Forelimb muscle (tissue), 1 donor: ENCODE measurements at regions not wholly inside any gene's neighbourhood (a gene's known extent, or its start where the extent isn't known, plus 50 kb on each side); places are given as distances from the start of the nearest gene placed in this dataset.

ENCODE experiments used
- DNase-seq: peaks from one replicate; pipeline ENCODE4 v3.0.0-alpha.2; 2013; ENCODE audit warnings: low read depth

DNA sequence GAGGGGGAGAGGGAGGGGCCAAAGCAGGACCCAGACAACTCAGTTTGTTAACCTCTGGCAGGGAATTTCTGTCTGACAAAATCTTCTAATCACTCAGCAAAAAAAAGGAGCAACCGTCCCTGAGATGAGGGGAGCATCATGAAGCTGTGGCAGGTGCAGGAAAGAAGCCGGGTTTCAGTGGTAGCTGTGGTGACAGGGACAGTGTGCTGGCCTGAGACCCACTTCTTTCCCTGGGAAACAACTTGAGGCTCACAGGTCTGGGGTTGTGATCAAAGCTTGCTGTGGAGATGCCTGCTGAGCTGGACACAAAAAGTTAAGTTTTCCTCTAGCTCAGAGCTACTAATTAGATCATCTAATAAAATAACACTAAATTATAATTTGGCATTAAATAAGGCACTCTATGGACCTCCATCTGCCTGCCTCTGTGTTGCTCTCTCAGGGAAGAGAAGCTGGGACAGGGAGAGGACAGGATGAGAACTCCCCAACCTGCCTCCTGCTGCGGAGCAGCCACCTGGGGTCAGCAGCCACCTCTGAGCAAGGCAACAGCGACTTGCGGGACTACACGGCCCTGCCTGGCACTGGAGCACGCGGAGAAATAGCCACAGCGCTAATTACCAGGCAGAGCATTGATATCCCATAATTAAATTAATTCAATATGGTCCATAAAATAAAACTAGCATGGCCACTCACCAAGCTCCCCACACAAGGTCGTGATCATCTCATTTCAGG, 104.6 kb upstream of the TEX51 start:
- DNase-seq = no peak

DNA sequence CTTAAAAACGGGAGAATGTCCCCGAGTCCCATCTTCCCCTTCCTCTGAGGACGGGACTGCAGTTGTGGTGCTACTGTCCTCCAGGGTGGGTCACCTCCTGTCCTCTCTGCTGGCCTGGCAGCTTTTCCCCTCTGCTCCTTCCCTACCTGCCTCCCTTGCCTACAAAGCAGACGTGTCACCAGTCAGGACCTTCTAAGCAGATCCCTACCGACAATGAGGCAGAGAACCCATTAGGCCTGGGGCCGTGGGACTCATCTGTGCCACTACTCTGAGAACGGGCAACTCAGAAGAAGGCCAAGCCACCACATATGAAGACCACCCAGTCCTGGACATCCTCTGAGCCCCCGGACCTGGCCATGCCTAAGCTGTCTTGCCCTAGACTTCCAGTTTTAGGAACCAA, 103.0 kb upstream of the TEX51 start:
- DNase-seq = no peak

DNA sequence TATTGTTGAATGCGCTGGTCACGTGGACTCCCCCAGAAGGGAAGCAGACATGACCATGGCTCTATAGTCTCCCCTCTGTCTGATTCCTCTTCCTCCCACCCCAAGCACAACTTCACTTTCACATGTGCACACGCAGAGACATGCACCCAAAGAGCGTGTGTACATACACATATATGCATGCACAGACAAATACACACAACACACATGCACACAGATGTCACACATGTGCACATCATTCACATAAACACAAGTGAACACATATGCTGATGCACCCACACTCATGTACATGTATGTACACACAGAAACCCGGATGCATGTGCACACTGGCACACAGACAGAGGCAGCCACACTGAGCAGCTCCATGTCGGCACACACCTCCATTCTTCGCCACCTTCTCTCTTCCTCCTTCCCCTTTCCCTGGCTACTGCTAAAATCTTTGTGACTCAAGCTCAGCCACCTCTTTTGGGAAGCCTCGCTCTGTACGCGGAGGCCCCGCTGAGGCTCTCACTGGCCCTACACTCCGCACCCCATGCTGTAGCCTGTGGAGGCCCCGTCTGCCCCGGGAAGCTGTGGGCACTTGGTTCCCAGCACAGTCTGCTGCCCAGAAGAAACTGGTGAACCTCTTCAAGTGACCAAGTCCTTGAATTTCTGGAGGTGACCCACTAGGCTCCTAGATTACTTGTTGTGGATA, 101.6 kb upstream of the TEX51 start:
- DNase-seq = no peak

DNA sequence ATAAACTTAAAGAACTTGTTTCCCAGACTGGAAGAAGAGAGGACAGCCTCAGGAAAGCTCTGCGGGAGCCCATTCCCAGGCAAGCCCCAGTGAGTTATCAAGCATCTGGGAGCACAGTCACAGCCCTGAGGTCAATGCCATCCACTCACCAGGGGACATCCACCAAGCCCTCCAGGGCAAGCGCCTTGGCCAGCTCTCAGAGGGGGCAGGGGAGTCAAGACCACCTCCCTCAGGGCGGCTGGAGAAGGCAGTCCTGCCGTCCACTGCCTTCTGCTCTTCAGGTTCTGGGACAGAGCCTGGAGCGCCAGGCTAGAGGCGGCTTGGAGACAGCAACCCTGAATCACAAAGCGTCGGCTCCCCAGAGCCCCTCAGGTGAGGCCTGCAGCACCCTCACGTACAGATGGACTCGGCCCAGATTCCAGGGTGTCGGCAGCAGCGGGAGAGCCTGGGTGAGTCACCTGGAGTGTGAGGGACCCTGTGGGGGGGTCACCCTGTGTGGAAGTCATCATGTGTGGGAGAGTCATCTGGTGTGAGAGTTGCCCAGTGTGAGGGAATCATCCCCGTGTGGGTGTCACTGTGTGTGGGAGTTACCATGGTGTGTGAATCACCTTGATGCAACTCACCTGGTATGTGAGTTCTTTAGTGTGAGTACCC, 100.9 kb upstream of the TEX51 start:
- DNase-seq = no peak

DNA sequence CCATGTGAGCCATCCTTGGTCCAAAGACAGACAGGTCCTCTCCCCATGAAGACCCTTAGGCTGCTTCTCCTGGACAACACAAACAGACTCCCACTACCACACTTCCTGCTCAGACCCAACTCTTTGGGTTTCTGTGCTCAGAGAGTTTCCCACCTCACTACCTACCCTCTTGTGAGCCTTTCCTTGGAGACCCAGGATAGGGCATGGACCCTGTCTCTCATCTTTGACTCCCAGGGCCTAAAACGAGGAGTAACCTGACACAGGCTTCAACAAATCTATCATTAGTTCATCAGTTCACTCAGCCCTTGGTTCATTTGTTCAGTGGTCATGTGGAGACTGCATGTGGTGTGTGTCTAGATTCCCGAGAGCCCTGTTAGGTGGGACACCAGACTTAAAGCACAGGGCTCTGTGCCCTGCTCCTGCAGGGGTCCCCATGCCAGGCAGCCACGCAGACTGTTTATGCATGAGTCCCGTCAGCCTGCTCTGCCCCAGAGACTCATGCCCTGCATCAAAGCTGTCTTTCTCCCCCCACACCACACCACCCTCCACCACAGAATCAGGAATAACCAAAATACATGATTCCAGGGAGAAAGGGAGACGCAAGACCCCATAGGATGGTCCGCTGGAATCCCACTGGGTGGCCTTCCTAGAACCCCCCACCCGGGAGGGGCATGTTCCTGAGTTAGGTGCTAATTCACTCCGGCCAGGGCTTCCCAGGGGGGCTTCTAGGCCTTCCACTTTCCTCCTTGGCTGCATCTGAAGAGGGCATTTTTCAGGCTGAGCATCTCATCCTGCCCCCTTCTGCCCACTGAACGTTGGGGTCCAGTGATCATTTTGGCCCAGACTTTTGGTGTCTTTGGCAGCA, 100.2 kb upstream of the TEX51 start:
- no peak for DNase-seq

DNA sequence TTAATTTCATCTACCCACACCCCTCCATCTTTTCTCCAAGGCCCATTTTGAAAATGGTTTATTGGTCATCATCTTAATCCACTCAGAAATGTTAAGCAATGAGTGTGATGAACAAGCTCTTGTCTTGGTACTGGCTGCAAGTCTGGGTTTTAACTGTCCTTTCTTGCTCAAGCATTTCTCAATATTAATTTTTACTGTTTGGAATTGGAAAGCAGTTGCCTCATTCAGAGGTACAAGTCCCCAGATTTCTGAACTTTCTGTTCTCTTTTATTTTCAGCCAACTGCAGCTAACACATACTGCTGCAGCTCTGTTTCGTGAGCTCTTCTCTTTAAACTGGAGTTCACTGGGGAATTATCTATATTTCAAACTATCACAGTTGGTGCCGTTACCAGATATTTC, 99.4 kb upstream of the TEX51 start:
- DNase-seq = no peak

DNA sequence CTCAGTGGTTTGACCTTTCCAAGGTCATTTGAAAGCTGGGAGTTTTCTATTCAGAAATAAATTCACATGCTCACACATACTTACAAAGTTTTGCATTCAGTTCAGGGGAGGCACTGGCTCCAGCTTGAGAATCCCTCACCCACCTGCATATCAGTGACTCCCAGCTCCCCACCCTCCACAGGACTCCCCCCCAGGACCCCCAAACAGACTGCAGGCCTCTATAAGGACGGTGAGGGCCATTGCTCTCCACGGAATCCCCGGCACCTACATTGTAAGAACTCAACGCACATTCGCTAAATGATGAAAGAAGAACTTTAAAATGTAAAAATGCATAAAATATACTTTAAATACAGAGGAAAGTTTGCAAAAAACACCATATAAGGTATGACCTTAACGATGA, 97.2 kb upstream of the TEX51 start:
- no peak for DNase-seq

DNA sequence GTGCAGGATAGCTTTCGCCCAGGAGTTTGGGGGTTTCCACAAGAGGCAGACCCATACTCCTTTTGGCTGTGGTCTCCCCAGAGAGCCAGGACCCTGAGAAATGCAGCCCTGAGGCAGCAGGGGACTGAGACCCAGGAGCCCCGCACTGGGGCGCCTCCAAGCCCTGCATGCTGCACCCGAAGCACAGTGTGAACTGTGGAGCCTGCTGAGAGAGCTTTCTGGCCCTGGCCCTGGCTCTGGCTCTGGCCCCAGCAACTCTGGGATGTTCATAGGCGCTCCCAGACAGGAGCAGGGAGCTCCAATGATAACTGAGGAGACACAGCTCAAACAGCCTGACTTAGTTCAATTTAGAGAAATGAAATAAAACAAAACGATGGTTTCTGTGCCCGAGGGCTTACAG, 96.4 kb upstream of the TEX51 start:
- DNase-seq = no peak

DNA sequence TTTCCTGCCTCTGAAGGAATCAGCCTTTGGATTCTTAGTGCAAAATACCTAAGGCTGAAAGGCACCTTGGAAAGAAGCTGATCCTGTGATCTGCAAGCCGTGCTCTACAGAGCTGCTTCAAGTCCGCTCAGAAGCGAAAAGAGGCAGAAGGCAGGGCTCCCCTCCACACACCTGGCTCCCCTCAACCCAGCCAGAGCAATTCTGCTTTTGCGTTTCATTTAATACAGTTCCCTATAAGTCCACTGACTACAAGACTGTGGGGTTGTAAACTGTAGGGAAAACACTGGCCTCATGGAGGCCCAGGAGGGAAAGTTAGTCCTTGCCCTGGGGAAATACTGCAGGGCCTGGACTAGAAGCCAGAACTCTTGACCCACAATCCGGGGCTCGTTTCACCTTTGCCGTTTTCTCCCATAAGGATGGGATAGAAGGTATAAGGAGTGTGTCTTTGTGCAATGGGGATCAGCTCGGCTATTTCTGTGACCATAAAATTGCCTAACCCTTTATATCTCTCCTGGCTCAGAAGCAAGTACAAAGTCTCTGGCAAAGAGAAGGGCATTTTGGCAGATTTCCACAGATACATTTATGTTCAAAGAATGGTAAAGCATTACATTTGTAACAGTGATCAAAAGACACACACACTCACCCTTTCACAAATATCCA, 95.8 kb upstream of the TEX51 start:
- DNase-seq = no peak

DNA sequence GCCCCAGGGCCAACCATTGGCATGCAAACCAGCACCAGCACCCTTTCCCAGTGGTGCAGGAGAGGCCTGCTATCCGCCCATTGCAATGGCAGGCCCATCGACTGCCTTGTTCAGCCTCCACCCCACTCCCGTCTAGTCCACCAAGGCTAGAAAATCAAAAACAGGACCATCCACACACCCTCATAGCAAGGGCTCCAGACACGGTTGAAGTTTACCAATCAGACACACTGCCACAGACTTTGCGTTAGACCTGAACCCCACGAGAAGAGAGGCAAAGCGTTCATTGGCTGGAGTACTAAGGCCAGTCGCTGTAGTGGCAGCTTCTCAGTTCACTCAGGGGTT, 95.3 kb upstream of the TEX51 start:
- DNase-seq = no peak

DNA sequence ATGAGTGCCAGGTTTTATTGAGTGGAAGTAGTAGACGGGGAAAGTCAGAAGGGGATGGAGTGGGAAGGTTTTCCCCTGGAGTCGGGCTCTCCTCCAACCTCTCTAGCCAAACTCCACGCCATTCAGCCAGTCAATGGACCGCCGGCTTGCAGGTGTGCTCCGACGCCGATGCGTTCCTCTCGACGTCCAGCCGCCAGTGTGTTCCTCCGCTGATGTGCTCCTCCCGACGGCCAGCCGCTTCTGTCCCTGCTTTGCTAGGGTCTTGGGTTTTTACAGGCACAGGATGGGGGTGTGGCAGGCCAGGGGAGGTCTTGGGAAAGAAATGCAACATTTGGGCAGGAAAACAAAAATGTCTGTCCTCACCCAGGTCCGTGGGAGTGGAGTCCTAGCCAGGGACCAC, 94.3 kb upstream of the TEX51 start:
- DNase-seq = no peak

DNA sequence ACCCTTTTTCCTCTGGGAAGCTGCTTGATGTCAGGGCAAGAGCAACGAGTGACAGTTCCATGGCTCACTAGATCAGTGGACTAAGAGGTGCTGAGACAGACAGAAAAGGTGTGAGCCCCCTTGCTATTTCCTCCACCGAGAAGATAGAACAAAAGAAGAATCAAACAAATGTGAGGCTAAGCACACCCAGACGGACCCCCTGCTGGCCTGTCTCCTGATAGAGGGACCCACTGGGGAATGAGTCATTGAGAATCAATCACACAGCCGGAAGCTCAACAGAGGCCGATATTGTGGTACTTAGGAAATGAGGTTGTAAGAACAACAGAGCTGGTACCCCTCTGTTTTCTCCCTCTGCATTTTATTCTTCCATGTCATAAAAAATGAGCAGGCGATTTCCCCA, 89.8 kb upstream of the TEX51 start:
- no peak for DNase-seq

DNA sequence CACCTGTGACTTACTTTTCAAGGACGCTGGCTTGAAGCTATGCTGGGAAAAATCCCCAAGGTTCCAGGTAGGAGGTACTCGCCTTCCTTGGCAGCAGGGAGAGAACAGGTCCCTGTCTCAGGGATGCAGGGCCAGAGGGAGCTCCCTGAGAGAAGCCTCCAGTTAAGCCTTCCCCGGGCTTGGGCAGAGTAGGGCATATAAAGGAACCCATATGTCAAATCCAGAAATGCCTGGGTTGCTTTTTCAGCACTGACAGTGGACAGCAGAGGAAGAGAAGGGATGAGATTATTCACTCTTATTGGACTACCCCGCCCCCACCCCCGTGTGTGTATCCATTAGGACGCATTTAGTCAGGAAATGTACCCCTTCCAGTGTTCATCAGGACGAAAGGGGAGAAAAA, 89.3 kb upstream of the TEX51 start:
- no peak for DNase-seq

DNA sequence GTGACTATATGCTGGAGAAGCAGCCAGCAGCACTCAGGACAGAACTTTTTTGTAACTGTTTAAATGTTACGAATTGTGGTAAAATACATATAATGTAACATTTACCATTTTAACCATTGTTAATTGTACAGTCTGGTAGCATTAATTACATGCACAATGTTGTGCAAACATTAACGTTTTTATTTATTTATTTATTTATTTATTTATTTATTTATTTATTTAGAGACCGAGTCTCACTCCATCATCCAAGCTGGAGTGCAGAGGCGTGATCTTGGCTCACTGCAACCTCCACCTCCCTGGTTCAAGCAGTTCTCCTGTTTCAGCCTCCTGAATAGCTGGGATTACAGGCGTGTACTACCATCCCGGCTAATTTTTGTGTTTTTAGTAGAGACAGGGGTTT, 88.7 kb upstream of the TEX51 start:
- DNase-seq = no peak

DNA sequence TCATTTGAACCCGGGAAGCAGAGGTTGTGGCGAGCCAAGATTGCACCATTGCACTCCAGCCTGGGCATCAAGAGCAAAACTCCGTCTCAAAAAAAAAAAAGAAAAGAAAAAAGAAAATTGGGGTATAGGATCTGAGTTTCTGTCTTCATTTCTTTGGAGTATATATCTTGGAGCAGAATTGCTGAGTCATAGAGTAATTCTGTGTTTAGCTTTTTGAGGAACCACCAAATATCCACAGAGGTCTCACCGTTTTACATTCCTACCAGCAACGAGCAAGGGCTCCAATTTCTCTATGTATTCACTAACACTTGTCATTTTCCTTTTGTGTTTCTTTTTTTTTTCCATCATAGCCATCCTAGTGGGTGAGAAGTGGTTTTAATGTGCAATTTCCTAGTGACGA, 87.6 kb upstream of the TEX51 start:
- no peak for DNase-seq

DNA sequence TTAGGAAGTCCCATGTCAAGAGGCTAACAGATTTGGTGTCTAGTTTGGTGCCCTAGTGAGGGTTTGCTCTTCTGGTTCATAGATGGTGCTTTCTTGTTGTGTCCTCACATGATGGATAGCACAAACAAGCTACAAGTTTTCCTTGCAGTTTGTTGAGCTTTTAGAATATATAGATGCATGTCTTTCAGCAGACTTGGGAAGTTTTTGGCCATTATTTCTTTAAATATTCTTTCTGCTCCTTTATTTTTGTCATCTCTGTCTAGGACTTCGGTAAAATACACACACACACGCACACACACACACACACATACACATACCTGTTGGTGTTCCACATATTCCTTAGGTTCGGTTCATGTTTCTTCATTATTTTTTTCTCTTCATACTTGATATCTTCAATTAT, 81.5 kb upstream of the TEX51 start:
- DNase-seq = no peak

DNA sequence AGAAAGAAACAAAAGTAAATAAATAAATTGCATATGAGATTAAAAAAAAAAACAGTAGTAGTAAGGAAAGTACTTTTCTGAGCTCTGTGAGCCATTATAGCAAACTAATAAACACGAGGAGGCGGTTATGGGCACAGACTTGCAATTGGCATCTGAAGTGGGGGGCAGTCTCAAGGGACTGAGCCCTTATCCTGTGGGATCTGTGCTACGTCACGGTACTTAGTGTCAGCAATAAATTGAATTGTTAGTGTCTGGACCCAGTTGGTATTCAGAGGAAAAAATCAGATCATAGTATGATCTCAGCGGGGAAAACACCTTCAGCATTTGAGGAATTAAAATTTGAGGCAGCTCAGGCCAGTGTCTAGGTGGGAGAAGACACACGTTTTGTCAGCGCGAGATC, 76.6 kb upstream of the TEX51 start:
- no peak for DNase-seq

DNA sequence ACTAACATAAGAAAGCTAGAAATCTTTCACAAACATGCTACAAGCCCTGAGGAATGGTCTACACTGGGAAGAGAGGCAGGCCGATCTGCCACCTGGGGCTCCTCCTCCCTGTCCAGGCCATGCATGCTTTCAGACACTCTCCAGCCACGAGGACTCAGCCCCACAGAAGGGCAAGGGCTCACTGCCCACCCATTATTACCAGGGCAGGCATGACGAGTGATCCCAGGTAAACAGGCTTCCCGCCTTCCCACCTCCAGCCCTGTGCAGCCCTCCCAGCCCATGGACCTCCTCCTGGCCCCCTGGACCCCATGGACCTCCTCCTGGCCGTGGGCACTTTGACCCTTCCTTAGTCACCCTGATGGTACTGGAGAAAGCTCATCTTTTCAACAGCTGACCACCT, 75.8 kb upstream of the TEX51 start:
- DNase-seq = no peak

DNA sequence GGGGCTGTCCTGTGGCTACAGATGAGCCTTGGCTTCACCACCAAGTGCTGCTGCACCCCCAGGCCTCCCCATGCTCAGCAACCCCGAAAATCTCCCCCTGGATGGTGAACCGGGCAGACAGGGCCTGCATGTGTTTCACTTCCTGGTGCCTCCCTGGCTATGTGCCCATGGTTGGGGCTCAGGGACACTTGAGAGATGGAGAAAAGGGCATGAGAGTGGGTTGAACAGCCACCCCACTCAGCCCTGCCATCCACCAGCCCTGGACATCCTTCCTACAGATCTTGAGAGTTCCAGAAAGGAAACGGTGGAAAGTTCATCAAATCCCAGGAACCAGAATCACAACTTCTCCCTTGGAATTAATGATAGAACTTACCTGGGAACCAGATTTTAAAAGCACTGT, 74.7 kb upstream of the TEX51 start:
- no peak for DNase-seq

DNA sequence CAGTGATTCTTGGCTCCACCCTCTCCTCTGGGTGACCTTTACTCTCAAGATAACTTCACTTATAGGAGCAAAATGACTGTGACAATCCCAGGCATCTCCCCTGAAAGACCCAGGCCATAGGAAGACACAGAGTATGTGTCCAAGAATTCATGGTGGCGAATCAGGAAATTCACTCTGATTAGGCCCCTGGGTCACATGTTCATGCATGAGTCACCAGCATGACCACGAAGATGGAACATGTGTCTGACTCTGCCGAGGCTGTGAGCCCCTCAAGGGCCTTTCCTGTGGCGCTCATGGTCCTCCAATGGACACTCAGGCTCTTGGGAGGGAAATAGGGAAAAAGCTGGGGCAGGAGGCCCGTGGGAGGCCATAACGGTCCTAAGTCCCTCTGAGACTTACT, 74.0 kb upstream of the TEX51 start:
- DNase-seq = no peak

DNA sequence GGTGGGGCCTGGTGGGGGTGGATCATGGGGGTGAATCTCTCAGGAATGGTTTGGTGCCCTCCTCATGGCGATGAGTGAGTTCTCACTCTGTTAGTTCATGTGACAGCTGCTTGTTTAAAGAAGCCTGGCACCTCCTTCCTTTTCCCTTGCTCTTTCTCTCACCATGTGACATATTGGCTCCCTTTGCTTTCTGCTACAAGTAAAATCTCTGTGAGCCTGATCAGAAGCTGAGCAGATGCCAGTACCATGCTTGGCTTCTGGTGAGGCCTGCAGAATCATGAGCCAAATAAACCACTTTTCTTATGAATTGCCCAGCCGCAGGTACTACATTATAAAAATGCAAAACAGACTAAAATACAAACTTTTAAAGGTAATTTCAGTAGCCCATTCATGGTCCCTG, 73.4 kb upstream of the TEX51 start:
- DNase-seq = no peak

DNA sequence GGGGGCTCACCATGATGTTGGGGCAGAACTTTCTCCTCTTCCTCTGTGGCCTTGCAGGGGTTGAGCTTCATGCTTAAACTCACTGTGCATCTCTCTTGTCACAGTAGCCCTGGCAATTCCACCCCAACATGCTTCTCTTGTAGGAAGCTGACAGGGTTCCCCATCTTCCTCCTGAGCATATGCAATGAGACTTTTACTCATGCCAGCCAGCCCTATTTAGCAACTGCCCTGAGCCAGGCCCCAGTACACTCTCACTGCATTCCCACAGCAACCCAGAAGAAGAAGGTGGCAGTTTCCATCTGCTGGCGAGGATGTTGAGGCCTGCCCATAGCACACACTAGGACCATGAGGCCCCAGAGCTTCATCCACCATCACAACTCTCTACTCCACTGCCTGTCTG, 72.2 kb upstream of the TEX51 start:
- DNase-seq = no peak
